WERI-Rb-1 (cell line): ENCODE measurements at regions not wholly inside any gene's neighbourhood (a gene's known extent, or its start where the extent isn't known, plus 50 kb on each side); places are given as distances from the start of the nearest gene placed in this dataset.
"Not testable (repeated sequence)": the region's sequence is repeated elsewhere in the genome, so short reads cannot be mapped to it uniquely, and the experiment has no call there.

Experiments used
- DNase-seq: peaks from one replicate; pipeline ENCODE4 v3.0.0-alpha.2; 2020
- H3K27ac ChIP-seq: fragments of 250-450 bp; sonication (Bioruptor Pico); 2 replicates; pipeline ENCODE4 v1.5.1; 2020; ENCODE audit warnings: mild to moderate bottlenecking, moderate library complexity
- H3K27me3 ChIP-seq: fragments of 250-450 bp; sonication (Bioruptor Pico); 2 replicates; pipeline ENCODE4 v1.5.1; 2021; ENCODE audit warnings: mild to moderate bottlenecking, low read depth, moderate library complexity; ENCODE audit not compliant: insufficient read depth, severe bottlenecking
- H3K36me3 ChIP-seq: fragments of 250-450 bp; sonication (Bioruptor Pico); 2 replicates; pipeline ENCODE4 v1.5.1; 2020; ENCODE audit warnings: mild to moderate bottlenecking, moderate library complexity
- H3K4me3 ChIP-seq: 2 replicates; pipeline ENCODE4 v1.5.1; 2011; ENCODE audit warnings: low read depth, mild to moderate bottlenecking, control low read depth, low read length
- H3K9me3 ChIP-seq: fragments of 250-450 bp; sonication (Bioruptor Pico); 2 replicates; pipeline ENCODE4 v1.5.1; 2021; ENCODE audit warnings: mild to moderate bottlenecking, moderate library complexity; ENCODE audit not compliant: severe bottlenecking
- CTCF ChIP-seq: IDR thresholded peaks from 2 replicates; pipeline ENCODE4 v1.5.1; 2011; ENCODE audit warnings: low read depth, mild to moderate bottlenecking, control low read depth, inconsistent platforms, low read length

- no peak for DNase-seq
- H3K27me3 ChIP-seq, result no peaks in the 10 kb centered on the region
- peaks cover 2% of the 10 kb centered on the region for H3K9me3 ChIP-seq
- no peaks in the 10 kb centered on the region for H3K36me3 ChIP-seq
- TF ChIP-seq CTCF, result no peak
- H3K4me3 ChIP-seq, result no peak overlapping the region
- H3K27ac ChIP-seq, result no peak overlapping the region
These were observed 410.6 kb downstream of the ZFHX3 start for GRCh38 chr16:72637306-72637705.

GRCh38 chr16:72635694-72636093, 412.2 kb downstream of the ZFHX3 start:
- no peak overlapping the region for H3K4me3 ChIP-seq
- no peaks in the 10 kb centered on the region for H3K36me3 ChIP-seq
- H3K9me3 ChIP-seq, result peaks cover 2% of the 10 kb centered on the region
- H3K27ac ChIP-seq, result no peak overlapping the region
- no peak for TF ChIP-seq CTCF
- no peak for DNase-seq
- no peaks in the 10 kb centered on the region for H3K27me3 ChIP-seq

GRCh38 chr16:72635104-72635503, 412.8 kb downstream of the ZFHX3 start:
- no peak overlapping the region for H3K27ac ChIP-seq
- TF ChIP-seq CTCF, result no peak
- no peak overlapping the region for H3K4me3 ChIP-seq
- no peaks in the 10 kb centered on the region for H3K36me3 ChIP-seq
- peaks cover 2% of the 10 kb centered on the region for H3K9me3 ChIP-seq
- no peaks in the 10 kb centered on the region for H3K27me3 ChIP-seq
- no peak for DNase-seq

GRCh38 chr16:72627182-72627896, 420.6 kb downstream of the ZFHX3 start:
- H3K27ac ChIP-seq, H3K27me3 ChIP-seq, H3K9me3 ChIP-seq, DNase-seq, H3K36me3 ChIP-seq, H3K4me3 ChIP-seq: not testable (repeated sequence)

GRCh38 chr16:72626623-72627022, 421.3 kb downstream of the ZFHX3 start:
- no peak for TF ChIP-seq CTCF
- Histone ChIP-seq H3K27me3 (no peaks in the 10 kb centered on the region), H3K27ac (no peak overlapping the region), H3K36me3 (no peaks in the 10 kb centered on the region), H3K4me3 (no peak overlapping the region), H3K9me3 (no peaks in the 10 kb centered on the region)
- DNase-seq, result no peak

GRCh38 chr16:72621651-72622050, 426.3 kb downstream of the ZFHX3 start:
- no peaks in the 10 kb centered on the region for H3K36me3 ChIP-seq
- no peak overlapping the region for H3K4me3 ChIP-seq
- no peak for DNase-seq
- TF ChIP-seq CTCF, result no peak
- no peaks in the 10 kb centered on the region for H3K27me3 ChIP-seq
- no peak overlapping the region for H3K27ac ChIP-seq
- no peaks in the 10 kb centered on the region for H3K9me3 ChIP-seq
